Fibroblast of lung (primary cell): ENCODE measurements at regions not wholly inside any gene's neighbourhood (a gene's known extent, or its start where the extent isn't known, plus 50 kb on each side); places are given as distances from the start of the nearest gene placed in this dataset.

Experiments
- EZH2 ChIP-seq: IDR thresholded peaks from 2 replicates; pipeline ENCODE4 v1.5.1; 2012; ENCODE audit warnings: low read length, control low read depth, mild to moderate bottlenecking; ENCODE audit errors: missing control alignments
- TF ChIP-seq, protein P1 (sequence below), 2 donors: IDR thresholded peaks in 1 of 2; conservative IDR thresholded peaks in 1 of 2; 1 replicate in 1 of 2; 2 replicates in 1 of 2; pipeline ENCODE4 v1.5.1; 2011 to 2012; ENCODE audit warnings: low read length in 2 of 2, control low read depth in 1 of 2, inconsistent platforms in 1 of 2, low read depth in 1 of 2, mild to moderate bottlenecking in 1 of 2

DNA sequence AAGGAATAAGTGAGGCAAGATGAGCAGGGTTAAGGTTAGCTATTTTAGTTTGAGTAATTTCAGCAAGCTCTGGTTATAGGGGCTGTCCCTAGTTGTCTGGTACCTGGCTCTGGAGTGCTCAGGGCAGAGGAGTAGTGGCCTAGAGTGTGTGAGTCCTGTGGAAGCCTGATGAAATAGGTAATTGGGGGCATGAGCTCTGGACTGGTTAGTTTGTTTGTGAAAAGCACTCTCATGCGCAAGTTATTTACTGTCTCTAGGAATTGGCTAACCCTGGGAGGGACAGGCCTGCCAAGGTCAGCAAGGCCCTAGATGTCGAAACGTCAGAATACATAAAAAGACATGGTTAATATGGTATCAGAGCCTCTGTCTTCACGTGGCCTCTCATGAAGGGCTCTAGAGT, 900.1 kb downstream of the PCDH17 start:
- TF ChIP-seq, protein P1, sequence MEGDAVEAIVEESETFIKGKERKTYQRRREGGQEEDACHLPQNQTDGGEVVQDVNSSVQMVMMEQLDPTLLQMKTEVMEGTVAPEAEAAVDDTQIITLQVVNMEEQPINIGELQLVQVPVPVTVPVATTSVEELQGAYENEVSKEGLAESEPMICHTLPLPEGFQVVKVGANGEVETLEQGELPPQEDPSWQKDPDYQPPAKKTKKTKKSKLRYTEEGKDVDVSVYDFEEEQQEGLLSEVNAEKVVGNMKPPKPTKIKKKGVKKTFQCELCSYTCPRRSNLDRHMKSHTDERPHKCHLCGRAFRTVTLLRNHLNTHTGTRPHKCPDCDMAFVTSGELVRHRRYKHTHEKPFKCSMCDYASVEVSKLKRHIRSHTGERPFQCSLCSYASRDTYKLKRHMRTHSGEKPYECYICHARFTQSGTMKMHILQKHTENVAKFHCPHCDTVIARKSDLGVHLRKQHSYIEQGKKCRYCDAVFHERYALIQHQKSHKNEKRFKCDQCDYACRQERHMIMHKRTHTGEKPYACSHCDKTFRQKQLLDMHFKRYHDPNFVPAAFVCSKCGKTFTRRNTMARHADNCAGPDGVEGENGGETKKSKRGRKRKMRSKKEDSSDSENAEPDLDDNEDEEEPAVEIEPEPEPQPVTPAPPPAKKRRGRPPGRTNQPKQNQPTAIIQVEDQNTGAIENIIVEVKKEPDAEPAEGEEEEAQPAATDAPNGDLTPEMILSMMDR (conservative IDR thresholded peaks at IDR 0.05 in 1 of 2, IDR thresholded peaks at IDR 0.05 in 1 of 2; ENCODE audit: low read depth in 1 of 2, low read length in 2 of 2): no peak
- no peak for TF ChIP-seq EZH2
